ENCODE measurements at regions not wholly inside any gene's neighbourhood (a gene's known extent, or its start where the extent isn't known, plus 50 kb on each side); places are given as distances from the start of the nearest gene placed in this dataset.

DNA sequence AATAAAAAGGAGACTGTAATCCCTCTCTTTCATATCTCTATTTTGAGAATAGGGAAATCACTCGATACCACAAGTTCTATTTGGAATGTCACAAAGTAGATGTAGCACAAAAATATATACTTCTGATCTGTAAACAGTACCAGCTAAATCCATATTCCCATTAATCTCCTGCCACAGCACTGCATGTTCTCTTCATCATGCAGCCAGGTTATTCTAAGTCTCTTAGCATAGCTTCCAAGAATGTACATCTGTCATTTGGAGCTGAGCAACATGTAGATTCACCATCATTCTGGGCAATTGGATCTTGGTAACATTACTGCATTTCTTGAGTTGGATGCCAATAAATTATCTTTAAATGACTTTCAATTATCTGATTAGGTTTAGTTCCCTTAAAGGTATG lies 1874.5 kb downstream of the MRPL39 start (continued):
- TF ChIP-seq STAT1 (IDR thresholded peaks at IDR 0.05; ENCODE audit: unreplicated experiment): no peak
- TF ChIP-seq, protein P1, sequence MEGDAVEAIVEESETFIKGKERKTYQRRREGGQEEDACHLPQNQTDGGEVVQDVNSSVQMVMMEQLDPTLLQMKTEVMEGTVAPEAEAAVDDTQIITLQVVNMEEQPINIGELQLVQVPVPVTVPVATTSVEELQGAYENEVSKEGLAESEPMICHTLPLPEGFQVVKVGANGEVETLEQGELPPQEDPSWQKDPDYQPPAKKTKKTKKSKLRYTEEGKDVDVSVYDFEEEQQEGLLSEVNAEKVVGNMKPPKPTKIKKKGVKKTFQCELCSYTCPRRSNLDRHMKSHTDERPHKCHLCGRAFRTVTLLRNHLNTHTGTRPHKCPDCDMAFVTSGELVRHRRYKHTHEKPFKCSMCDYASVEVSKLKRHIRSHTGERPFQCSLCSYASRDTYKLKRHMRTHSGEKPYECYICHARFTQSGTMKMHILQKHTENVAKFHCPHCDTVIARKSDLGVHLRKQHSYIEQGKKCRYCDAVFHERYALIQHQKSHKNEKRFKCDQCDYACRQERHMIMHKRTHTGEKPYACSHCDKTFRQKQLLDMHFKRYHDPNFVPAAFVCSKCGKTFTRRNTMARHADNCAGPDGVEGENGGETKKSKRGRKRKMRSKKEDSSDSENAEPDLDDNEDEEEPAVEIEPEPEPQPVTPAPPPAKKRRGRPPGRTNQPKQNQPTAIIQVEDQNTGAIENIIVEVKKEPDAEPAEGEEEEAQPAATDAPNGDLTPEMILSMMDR (conservative IDR thresholded peaks at IDR 0.05; ENCODE audit: low read depth in 2 of 2): no peak
- TF ChIP-seq ZNF331 (CRISPR knock-in tag; IDR thresholded peaks at IDR 0.05; ENCODE audit: low read depth): no peak
- no peak for TF ChIP-seq EZH2 (IDR thresholded peaks at IDR 0.05; ENCODE audit: low read depth, unreplicated experiment)

DNA sequence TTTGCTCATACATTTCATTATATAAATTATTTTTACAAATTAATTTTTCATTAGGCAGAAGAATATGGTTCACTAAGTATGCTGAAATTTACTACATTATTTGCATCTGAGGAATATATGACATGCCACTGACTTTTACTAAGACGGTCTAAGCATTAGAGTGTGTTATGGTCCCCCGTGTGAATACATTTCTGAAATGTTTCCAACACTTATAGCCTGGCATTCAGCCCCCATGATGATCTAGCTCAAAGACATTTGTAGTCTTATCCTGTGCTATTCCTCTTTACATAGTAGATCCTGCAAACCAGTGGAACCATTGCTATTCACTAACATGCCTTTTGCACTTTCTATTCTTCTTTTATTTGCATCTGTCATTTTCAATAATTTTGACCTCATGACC lies 1878.0 kb downstream of the MRPL39 start:
- Histone ChIP-seq H3K27me3 (ENCODE audit: insufficient read depth) (no peaks in the 10 kb centered on the region), H3K9me2 (ENCODE audit: insufficient read depth) (no peaks in the 10 kb centered on the region), H3K4me1 (ENCODE audit: insufficient read depth) (no peaks in the 10 kb centered on the region), H4K20me1 (replicated peaks; ENCODE audit: insufficient read depth) (no peaks in the 10 kb centered on the region), H3F3A (replicated peaks; ENCODE audit: low read depth) (no peaks in the 10 kb centered on the region), H3K4me2 (no peak overlapping the region), H3K79me2 (replicated peaks; ENCODE audit: insufficient read depth) (no peaks in the 10 kb centered on the region), H3K4me3 (no peak overlapping the region), H3K27ac (ENCODE audit: low read depth) (no peak overlapping the region), H2AFZ (no peak overlapping the region), H3K36me3 (ENCODE audit: insufficient read depth) (no peaks in the 10 kb centered on the region)
- no peak for ATAC-seq
- H3K36me3 Mint-ChIP-seq (ENCODE audit: low read depth): no peaks in the 10 kb centered on the region; the same call in 2 of the 3 replicates
- no peak for DNase-seq (ENCODE audit: low spot score)
- no peaks in the 10 kb centered on the region for H3K4me1 Mint-ChIP-seq
- H3K4me3 Mint-ChIP-seq: no peak overlapping the region
- no peak overlapping the region for H3K27ac Mint-ChIP-seq
- no peaks in the 10 kb centered on the region for H3K27me3 Mint-ChIP-seq (ENCODE audit: insufficient read depth, low read depth, poor library complexity)
- no peak for TF ChIP-seq EZH2phosphoT487 (IDR thresholded peaks at IDR 0.05; ENCODE audit: unreplicated experiment)
- TF ChIP-seq JUNB (IDR thresholded peaks at IDR 0.05; ENCODE audit: unreplicated experiment): no peak
- no peak for TF ChIP-seq STAT1 (IDR thresholded peaks at IDR 0.05; ENCODE audit: unreplicated experiment)
- TF ChIP-seq, protein P2, sequence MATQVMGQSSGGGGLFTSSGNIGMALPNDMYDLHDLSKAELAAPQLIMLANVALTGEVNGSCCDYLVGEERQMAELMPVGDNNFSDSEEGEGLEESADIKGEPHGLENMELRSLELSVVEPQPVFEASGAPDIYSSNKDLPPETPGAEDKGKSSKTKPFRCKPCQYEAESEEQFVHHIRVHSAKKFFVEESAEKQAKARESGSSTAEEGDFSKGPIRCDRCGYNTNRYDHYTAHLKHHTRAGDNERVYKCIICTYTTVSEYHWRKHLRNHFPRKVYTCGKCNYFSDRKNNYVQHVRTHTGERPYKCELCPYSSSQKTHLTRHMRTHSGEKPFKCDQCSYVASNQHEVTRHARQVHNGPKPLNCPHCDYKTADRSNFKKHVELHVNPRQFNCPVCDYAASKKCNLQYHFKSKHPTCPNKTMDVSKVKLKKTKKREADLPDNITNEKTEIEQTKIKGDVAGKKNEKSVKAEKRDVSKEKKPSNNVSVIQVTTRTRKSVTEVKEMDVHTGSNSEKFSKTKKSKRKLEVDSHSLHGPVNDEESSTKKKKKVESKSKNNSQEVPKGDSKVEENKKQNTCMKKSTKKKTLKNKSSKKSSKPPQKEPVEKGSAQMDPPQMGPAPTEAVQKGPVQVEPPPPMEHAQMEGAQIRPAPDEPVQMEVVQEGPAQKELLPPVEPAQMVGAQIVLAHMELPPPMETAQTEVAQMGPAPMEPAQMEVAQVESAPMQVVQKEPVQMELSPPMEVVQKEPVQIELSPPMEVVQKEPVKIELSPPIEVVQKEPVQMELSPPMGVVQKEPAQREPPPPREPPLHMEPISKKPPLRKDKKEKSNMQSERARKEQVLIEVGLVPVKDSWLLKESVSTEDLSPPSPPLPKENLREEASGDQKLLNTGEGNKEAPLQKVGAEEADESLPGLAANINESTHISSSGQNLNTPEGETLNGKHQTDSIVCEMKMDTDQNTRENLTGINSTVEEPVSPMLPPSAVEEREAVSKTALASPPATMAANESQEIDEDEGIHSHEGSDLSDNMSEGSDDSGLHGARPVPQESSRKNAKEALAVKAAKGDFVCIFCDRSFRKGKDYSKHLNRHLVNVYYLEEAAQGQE (IDR thresholded peaks at IDR 0.05; ENCODE audit: unreplicated experiment): no peak
- no peak for TF ChIP-seq ZNF114 (CRISPR knock-in tag; IDR thresholded peaks at IDR 0.05)
- peaks cover 45% of the 10 kb centered on the region for H3K9me3 Mint-ChIP-seq

DNA sequence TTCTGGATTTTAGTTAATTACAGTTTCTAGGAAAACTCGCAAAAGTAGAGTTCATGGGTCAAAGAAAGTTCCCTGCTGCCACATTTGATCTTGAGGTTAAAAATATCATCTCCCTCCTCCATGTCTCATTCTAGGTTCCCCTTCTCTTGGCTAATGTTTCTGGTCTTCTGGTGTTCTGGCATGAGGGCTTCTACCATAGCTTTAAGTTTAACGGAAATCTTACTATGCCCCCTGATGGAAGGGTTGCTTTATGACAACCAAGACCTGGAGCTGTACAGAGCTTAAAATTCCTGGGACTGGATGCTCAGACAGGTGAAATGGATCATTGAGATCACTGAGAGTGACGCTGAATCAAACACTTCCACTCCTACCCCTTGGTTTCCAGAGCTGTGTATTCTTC lies 1881.7 kb downstream of the MRPL39 start:
- no peaks in the 10 kb centered on the region for H3K36me3 ChIP-seq (ENCODE audit: insufficient read depth)
- H3K36me3 Mint-ChIP-seq (ENCODE audit: low read depth): no peaks in the 10 kb centered on the region; the same call in 2 of the 3 replicates
- H3K9me2 ChIP-seq (ENCODE audit: insufficient read depth): no peaks in the 10 kb centered on the region
- no peaks in the 10 kb centered on the region for H3K79me2 ChIP-seq (replicated peaks; ENCODE audit: insufficient read depth)
- no peak overlapping the region for H3K4me3 Mint-ChIP-seq
- H4K20me1 ChIP-seq (replicated peaks; ENCODE audit: insufficient read depth): no peaks in the 10 kb centered on the region
- H2AFZ ChIP-seq: no peak overlapping the region
- H3K4me3 ChIP-seq: no peak overlapping the region
- no peak overlapping the region for H3K4me2 ChIP-seq
- peaks cover 49% of the 10 kb centered on the region for H3K9me3 Mint-ChIP-seq
- DNase-seq (ENCODE audit: low spot score) (peak; percentile 63), ATAC-seq (peak; percentile 70)
- H3F3A ChIP-seq (replicated peaks; ENCODE audit: low read depth): no peaks in the 10 kb centered on the region
- no peaks in the 10 kb centered on the region for H3K4me1 Mint-ChIP-seq
- peaks cover 2% of the 10 kb centered on the region for H3K27me3 Mint-ChIP-seq (ENCODE audit: insufficient read depth, low read depth, poor library complexity)
- H3K4me1 ChIP-seq (ENCODE audit: insufficient read depth): no peaks in the 10 kb centered on the region
- H3K27me3 ChIP-seq (ENCODE audit: insufficient read depth): no peaks in the 10 kb centered on the region
- no peak overlapping the region for H3K27ac ChIP-seq (ENCODE audit: low read depth)
- H3K27ac Mint-ChIP-seq: no peak overlapping the region
- TF ChIP-seq, protein P1 (conservative IDR thresholded peaks at IDR 0.05; ENCODE audit: low read depth in 2 of 2): peak; percentile 54 to 57
- no peak for TF ChIP-seq STAT1 (IDR thresholded peaks at IDR 0.05; ENCODE audit: unreplicated experiment)

Data from GM23338 (cell line).